SK-N-SH treated with all-trans-retinoic acid at 6 μM for 48 hours (cell line): ENCODE measurements at regions not wholly inside any gene's neighbourhood (a gene's known extent, or its start where the extent isn't known, plus 50 kb on each side); places are given as distances from the start of the nearest gene placed in this dataset.

Source experiments
- ARNTL ChIP-seq: fragments of 450-650 bp; formaldehyde crosslinking; IDR thresholded peaks from 2 replicates; pipeline ENCODE4 v1.5.0; 2020; ENCODE audit warnings: low read depth, mild to moderate bottlenecking, moderate library complexity, borderline replicate concordance
- BACH2 ChIP-seq: fragments of 250-450 bp; sonication (Bioruptor Pico); IDR thresholded peaks from 2 replicates; pipeline ENCODE4 v1.9.0; 2021; ENCODE audit warnings: mild to moderate bottlenecking, borderline replicate concordance
- CREB5 ChIP-seq: fragments of 250-450 bp; sonication (Bioruptor Pico); IDR thresholded peaks from 2 replicates; pipeline ENCODE4 v1.5.1; 2020; ENCODE audit warnings: low read depth, mild to moderate bottlenecking, moderate library complexity
- CSRNP3 ChIP-seq: fragments of 250-450 bp; sonication (Bioruptor Pico); IDR thresholded peaks from 2 replicates; pipeline ENCODE4 v1.5.1; 2021; ENCODE audit warnings: mild to moderate bottlenecking, moderate library complexity
- SNAI2 ChIP-seq: fragments of 250-450 bp; sonication (Bioruptor Pico); IDR thresholded peaks from 2 replicates; pipeline ENCODE4 v1.5.0; 2020; ENCODE audit warnings: mild to moderate bottlenecking, moderate library complexity
- ZFP30 ChIP-seq: fragments of 450-650 bp; formaldehyde crosslinking; IDR thresholded peaks from 2 replicates; pipeline ENCODE4 v1.5.0; 2022; ENCODE audit warnings: mild to moderate bottlenecking, moderate library complexity
- ZNF8 ChIP-seq: fragments of 450-650 bp; formaldehyde crosslinking; IDR thresholded peaks from 2 replicates; pipeline ENCODE4 v1.5.0; 2020; ENCODE audit warnings: mild to moderate bottlenecking, moderate library complexity

DNA sequence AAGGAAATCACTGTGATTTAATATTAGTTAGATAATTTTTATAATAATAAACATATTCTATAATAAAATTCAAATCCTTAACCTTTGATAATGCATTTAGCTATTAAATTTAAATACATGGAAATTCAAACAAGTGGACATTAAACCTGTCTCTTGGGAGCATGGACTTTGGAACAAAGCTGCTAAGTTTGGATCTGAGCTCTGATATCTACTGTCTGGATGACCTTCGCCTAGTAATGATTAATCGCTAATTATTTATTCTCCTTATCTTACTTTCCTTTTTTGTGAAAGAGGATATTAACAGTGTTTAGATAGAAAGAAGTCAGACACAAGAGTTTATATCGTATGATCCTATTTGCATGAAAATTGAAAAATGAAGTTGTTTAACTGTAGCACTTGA is 980.9 kb downstream of the FSTL5 start:
- TF ChIP-seq ARNTL: no peak
- no peak for TF ChIP-seq BACH2 (CRISPR knock-in tag)
- no peak for TF ChIP-seq ZFP30 (CRISPR knock-in tag)
- TF ChIP-seq CREB5: no peak
- no peak for TF ChIP-seq ZNF8 (CRISPR knock-in tag)
- TF ChIP-seq SNAI2: no peak
- no peak for TF ChIP-seq CSRNP3 (CRISPR knock-in tag)
